SKM-1 treated with dmso at 0.1 percent for 144 hours (cell line): ENCODE measurements at regions not wholly inside any gene's neighbourhood (a gene's known extent, or its start where the extent isn't known, plus 50 kb on each side); places are given as distances from the start of the nearest gene placed in this dataset.

ENCODE experiments used
- DNase-seq: peaks from one replicate; lab custom pipeline; 2025; ENCODE audit not compliant: unreplicated experiment; lab: John Stamatoyannopoulos, UW

- DNase-seq = no peak
These were observed 445.1 kb upstream of the JAG1 start for GRCh38 chr20:11118802-11119380.

- no peak for DNase-seq
These were observed 445.8 kb upstream of the JAG1 start for GRCh38 chr20:11119573-11119972.

GRCh38 chr20:11120431-11120830 is 446.6 kb upstream of the JAG1 start:
- no peak for DNase-seq

GRCh38 chr20:11124849-11125505 is 451.2 kb upstream of the JAG1 start:
- no peak for DNase-seq

- DNase-seq = no peak
These were observed 454.5 kb upstream of the JAG1 start for GRCh38 chr20:11128220-11128718.

- DNase-seq = no peak
These were observed 454.9 kb upstream of the JAG1 start for GRCh38 chr20:11128721-11129120.

- no peak for DNase-seq
These were observed 456.9 kb upstream of the JAG1 start for GRCh38 chr20:11130554-11131166.

- no peak for DNase-seq
These were observed 459.1 kb upstream of the JAG1 start for GRCh38 chr20:11132819-11133415.

- no peak for DNase-seq
These were observed 462.9 kb upstream of the JAG1 start for GRCh38 chr20:11136691-11137090.

- no peak for DNase-seq
These were observed 463.9 kb upstream of the JAG1 start for GRCh38 chr20:11137688-11138087.

GRCh38 chr20:11140359-11140758 is 466.6 kb upstream of the JAG1 start:
- DNase-seq = no peak

- no peak for DNase-seq
These were observed 469.7 kb upstream of the JAG1 start for GRCh38 chr20:11143481-11143880.

- no peak for DNase-seq
These were observed 470.5 kb upstream of the JAG1 start for GRCh38 chr20:11144114-11144950.

GRCh38 chr20:11145616-11146015 is 471.8 kb upstream of the JAG1 start:
- no peak for DNase-seq

GRCh38 chr20:11153819-11154218 is 480.0 kb upstream of the JAG1 start:
- no peak for DNase-seq

- no peak for DNase-seq
These were observed 481.5 kb upstream of the JAG1 start for GRCh38 chr20:11155156-11155756.

- DNase-seq = no peak
These were observed 483.1 kb upstream of the JAG1 start for GRCh38 chr20:11156922-11157321.

- DNase-seq = no peak
These were observed 484.3 kb upstream of the JAG1 start for GRCh38 chr20:11158146-11158545.

GRCh38 chr20:11158589-11158988 is 484.8 kb upstream of the JAG1 start:
- DNase-seq = no peak

GRCh38 chr20:11159728-11160127 is 485.9 kb upstream of the JAG1 start:
- no peak for DNase-seq
